Cardiac muscle cell (in vitro differentiated cells and primary cell): ENCODE measurements at regions not wholly inside any gene's neighbourhood (a gene's known extent, or its start where the extent isn't known, plus 50 kb on each side); places are given as distances from the start of the nearest gene placed in this dataset.

Experiments
- DNase-seq, 2 donors: peaks; one replicate each; pipeline versions ENCODE4 v3.0.0 to v3.0.0-alpha.2; 2010 to 2017; ENCODE audit warnings: low read depth in 1 of 2, low spot score in 1 of 2
- H3K27ac ChIP-seq: fragments of 200-600 bp; sonication (generic); 2 replicates; pipeline ENCODE4 v1.5.1; 2016
- H3K27me3 ChIP-seq: fragments of 200-600 bp; sonication (generic); 2 replicates; pipeline ENCODE4 v1.6.0; 2016; ENCODE audit warnings: control low read depth
- H3K36me3 ChIP-seq: fragments of 200-600 bp; sonication (generic); 2 replicates; pipeline ENCODE4 v1.5.1; 2016; ENCODE audit warnings: control low read depth
- H3K4me1 ChIP-seq: fragments of 200-600 bp; sonication (generic); 2 replicates; pipeline ENCODE4 v1.8.1; 2017; ENCODE audit warnings: low read depth, mild to moderate bottlenecking, mixed run types
- H3K4me3 ChIP-seq: fragments of 200-600 bp; sonication (generic); 2 replicates; pipeline ENCODE4 v1.5.1; 2016; ENCODE audit warnings: mild to moderate bottlenecking
- H3K9me3 ChIP-seq: fragments of 200-600 bp; sonication (generic); 2 replicates; pipeline ENCODE4 v1.5.1; 2017; ENCODE audit warnings: low read depth, mild to moderate bottlenecking, control low read depth
- TF ChIP-seq, protein P1 (sequence below): IDR thresholded peaks from 2 replicates; pipeline ENCODE4 v1.5.1; 2012; ENCODE audit warnings: low read depth, mild to moderate bottlenecking, low read length

DNA sequence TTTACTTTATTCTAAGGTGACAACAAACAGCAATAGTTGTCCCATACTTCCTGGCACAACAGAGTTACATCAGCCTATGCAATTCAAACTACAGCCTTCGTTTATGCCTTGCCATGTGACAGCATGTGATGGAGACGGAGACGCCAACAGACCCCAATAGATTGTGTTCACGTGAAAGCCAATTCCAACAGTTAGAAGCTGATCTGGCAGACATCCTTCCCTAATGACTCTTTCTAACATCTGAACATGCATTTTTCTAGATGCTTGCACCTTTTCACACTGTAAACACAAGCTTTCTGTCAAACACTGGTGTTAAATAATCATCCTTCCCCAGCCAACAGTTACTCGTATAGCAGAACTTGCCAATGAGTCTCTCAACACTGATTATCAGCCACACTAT is 694.4 kb upstream of the ALCAM start:
- TF ChIP-seq, protein P1, sequence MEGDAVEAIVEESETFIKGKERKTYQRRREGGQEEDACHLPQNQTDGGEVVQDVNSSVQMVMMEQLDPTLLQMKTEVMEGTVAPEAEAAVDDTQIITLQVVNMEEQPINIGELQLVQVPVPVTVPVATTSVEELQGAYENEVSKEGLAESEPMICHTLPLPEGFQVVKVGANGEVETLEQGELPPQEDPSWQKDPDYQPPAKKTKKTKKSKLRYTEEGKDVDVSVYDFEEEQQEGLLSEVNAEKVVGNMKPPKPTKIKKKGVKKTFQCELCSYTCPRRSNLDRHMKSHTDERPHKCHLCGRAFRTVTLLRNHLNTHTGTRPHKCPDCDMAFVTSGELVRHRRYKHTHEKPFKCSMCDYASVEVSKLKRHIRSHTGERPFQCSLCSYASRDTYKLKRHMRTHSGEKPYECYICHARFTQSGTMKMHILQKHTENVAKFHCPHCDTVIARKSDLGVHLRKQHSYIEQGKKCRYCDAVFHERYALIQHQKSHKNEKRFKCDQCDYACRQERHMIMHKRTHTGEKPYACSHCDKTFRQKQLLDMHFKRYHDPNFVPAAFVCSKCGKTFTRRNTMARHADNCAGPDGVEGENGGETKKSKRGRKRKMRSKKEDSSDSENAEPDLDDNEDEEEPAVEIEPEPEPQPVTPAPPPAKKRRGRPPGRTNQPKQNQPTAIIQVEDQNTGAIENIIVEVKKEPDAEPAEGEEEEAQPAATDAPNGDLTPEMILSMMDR: no peak
- Histone ChIP-seq H3K9me3 (no peaks in the 10 kb centered on the region), H3K36me3 (no peaks in the 10 kb centered on the region), H3K4me3 (no peak overlapping the region), H3K27ac (no peak overlapping the region), H3K27me3 (no peaks in the 10 kb centered on the region), H3K4me1 (no peaks in the 10 kb centered on the region)
- no peak for DNase-seq

DNA sequence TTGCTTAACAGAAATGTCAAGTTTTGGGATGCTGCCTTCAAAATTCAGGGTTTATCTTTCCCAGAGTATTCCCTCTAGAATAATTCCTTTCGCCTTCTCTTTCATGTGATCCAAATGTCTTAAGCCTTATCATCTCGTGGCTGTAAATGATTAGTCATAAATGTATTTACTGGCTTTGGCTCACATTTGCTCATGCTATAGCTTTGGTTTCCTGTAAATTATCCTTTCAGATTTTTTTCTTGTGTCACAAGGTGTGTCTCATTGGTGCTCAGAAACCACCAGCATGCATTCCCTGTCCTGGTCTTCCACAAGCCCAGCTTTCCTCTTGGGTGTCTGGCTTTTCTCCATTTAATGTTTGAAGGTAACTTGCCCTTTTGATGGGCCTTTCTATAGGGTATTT is 692.7 kb upstream of the ALCAM start:
- Histone ChIP-seq H3K4me3 (no peak overlapping the region), H3K27ac (no peak overlapping the region), H3K9me3 (no peaks in the 10 kb centered on the region), H3K4me1 (no peaks in the 10 kb centered on the region), H3K36me3 (no peaks in the 10 kb centered on the region), H3K27me3 (no peaks in the 10 kb centered on the region)
- TF ChIP-seq, protein P1: no peak
- DNase-seq: peak in 1 of 2 donors; percentile 52

DNA sequence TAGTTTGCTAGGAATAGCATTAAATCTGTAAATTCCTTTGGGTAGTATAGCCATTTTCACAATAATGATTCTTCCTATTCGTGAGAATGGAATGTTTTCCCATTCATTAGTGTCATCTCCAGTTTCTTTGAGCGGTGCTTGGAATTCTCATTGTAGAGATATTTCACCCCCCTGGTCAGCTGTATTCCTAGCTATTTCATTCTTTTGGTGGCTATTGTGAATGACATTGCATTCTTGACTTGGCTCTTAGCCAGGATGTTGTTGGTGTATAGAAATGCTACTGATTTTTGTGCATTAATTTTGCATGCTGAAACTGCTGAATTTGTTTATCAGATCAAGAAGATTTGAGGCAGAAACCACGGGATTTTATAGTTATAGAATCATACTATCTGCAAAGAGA is 690.5 kb upstream of the ALCAM start:
- Histone ChIP-seq H3K27me3 (no peaks in the 10 kb centered on the region), H3K4me1 (no peaks in the 10 kb centered on the region), H3K27ac (no peak overlapping the region), H3K36me3 (no peaks in the 10 kb centered on the region), H3K4me3 (no peak overlapping the region), H3K9me3 (no peaks in the 10 kb centered on the region)
- peak in 1 of 2 donors; percentile 11 for DNase-seq
- TF ChIP-seq, protein P1: no peak

DNA sequence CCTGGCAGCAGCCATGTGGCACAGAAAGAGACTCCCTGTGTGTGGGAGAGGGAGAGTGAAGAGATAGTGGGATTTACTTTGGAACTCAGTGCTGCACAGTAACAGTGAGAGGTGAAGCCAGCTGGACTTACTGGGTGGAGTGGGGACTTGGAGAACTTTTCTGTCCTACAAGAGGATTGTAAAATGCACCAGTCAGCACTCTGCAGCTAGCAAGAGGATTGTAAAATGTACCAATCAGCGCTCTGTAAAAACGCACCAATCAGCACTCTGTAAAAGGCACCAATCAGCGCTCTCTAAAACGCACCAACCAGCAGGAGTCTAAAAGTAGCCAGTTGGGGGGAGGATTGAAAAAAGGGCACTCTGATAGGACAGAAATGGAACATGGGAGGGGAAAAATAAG is 688.8 kb upstream of the ALCAM start:
- Histone ChIP-seq H3K27me3 (no peaks in the 10 kb centered on the region), H3K36me3 (no peaks in the 10 kb centered on the region), H3K9me3 (no peaks in the 10 kb centered on the region), H3K4me3 (no peak overlapping the region), H3K4me1 (no peaks in the 10 kb centered on the region), H3K27ac (no peak overlapping the region)
- no peak for DNase-seq
- TF ChIP-seq, protein P1: no peak

DNA sequence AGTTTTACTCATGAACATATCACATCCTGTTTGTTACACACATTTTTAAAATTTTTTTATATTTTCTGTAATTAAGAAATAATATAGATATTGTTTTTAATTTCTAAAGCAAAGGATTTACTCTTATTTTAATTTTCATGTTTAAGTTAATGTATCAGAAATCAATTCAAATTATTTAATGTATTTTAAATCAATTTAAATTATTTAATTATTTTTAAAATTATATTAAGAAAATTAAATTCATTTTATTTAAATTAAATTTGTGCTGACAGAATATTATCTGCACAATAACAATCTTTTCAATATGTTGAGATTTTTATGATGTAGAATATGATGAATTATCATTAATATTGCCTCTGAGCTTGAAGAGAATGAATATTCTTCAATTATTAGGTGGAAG is 681.2 kb upstream of the ALCAM start:
- TF ChIP-seq, protein P1: no peak
- DNase-seq: no peak
- H3K4me3 ChIP-seq: no peak overlapping the region
- H3K9me3 ChIP-seq: no peaks in the 10 kb centered on the region
- H3K4me1 ChIP-seq: no peaks in the 10 kb centered on the region
- no peaks in the 10 kb centered on the region for H3K27me3 ChIP-seq
- H3K36me3 ChIP-seq: no peaks in the 10 kb centered on the region
- H3K27ac ChIP-seq: no peak overlapping the region

DNA sequence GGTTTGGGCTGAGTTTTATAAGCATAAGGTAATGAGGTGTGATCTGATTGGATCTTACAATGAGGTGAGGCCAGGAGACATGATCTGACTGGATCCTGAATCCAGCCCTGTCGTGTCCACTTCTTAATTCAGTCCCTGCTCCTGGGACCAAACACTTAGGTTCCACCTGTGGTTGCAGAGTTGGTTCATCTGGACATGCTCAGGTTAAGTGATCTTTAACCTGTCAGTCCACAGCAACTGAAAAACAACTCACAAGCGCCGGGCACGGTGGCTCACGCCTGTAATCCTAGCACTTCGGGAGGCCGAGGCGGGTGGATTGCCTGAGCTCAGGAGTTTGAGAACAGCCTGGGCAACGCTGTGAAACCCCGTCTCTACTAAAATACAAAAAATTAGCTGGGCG is 679.3 kb upstream of the ALCAM start:
- H3K27ac ChIP-seq: no peak overlapping the region
- H3K9me3 ChIP-seq: no peaks in the 10 kb centered on the region
- no peaks in the 10 kb centered on the region for H3K4me1 ChIP-seq
- H3K36me3 ChIP-seq: no peaks in the 10 kb centered on the region
- no peak overlapping the region for H3K4me3 ChIP-seq
- no peaks in the 10 kb centered on the region for H3K27me3 ChIP-seq
- DNase-seq: no peak
- TF ChIP-seq, protein P1: no peak
